SK-N-DZ (cell line): ENCODE measurements at regions not wholly inside any gene's neighbourhood (a gene's known extent, or its start where the extent isn't known, plus 50 kb on each side); places are given as distances from the start of the nearest gene placed in this dataset.
"Not testable (repeated sequence)": the region's sequence is repeated elsewhere in the genome, so short reads cannot be mapped to it uniquely, and the experiment has no call there.

Source experiments
- DNase-seq: peaks from one replicate; pipeline ENCODE4 v3.0.0-alpha.2; 2015; ENCODE audit warnings: low spot score

- DNase-seq: no peak
Measured at GRCh38 chr2:20949256-20949655, 94.6 kb downstream of the APOB start.

GRCh38 chr2:20946468-20946867, 97.4 kb downstream of the APOB start:
- DNase-seq: no peak

GRCh38 chr2:20943721-20944120, 100.2 kb downstream of the APOB start:
- not testable (repeated sequence) for DNase-seq

- DNase-seq: no peak
Measured at GRCh38 chr2:20942646-20943125, 101.2 kb downstream of the APOB start.

- no peak for DNase-seq
Measured at GRCh38 chr2:20940856-20941255, 103.0 kb downstream of the APOB start.

- no peak for DNase-seq
Measured at GRCh38 chr2:20939931-20940795, 103.7 kb downstream of the APOB start.

- no peak for DNase-seq
Measured at GRCh38 chr2:20937353-20937752, 106.5 kb downstream of the APOB start.

- DNase-seq: no peak
Measured at GRCh38 chr2:20935168-20935775, 108.6 kb downstream of the APOB start.

- no peak for DNase-seq
Measured at GRCh38 chr2:20934236-20934635, 109.6 kb downstream of the APOB start.

GRCh38 chr2:20933714-20934113, 110.2 kb downstream of the APOB start:
- no peak for DNase-seq

GRCh38 chr2:20931346-20931745, 108.4 kb upstream of the LDAH start:
- no peak for DNase-seq

- no peak for DNase-seq
Measured at GRCh38 chr2:20930928-20931327, 108.0 kb upstream of the LDAH start.

GRCh38 chr2:20929721-20930120, 106.8 kb upstream of the LDAH start:
- no peak for DNase-seq

GRCh38 chr2:20928617-20929016, 105.7 kb upstream of the LDAH start:
- no peak for DNase-seq

- DNase-seq: no peak
Measured at GRCh38 chr2:20925265-20925889, 102.5 kb upstream of the LDAH start.

- no peak for DNase-seq
Measured at GRCh38 chr2:20919297-20919800, 96.4 kb upstream of the LDAH start.

- DNase-seq: no peak
Measured at GRCh38 chr2:20917719-20918572, 95.0 kb upstream of the LDAH start.

- no peak for DNase-seq
Measured at GRCh38 chr2:20917287-20917660, 94.4 kb upstream of the LDAH start.

GRCh38 chr2:20916604-20917286, 93.8 kb upstream of the LDAH start:
- no peak for DNase-seq

GRCh38 chr2:20915271-20915670, 92.4 kb upstream of the LDAH start:
- no peak for DNase-seq

GRCh38 chr2:20914771-20915170, 91.9 kb upstream of the LDAH start:
- DNase-seq: no peak
